ENCODE measurements at regions not wholly inside any gene's neighbourhood (a gene's known extent, or its start where the extent isn't known, plus 50 kb on each side); places are given as distances from the start of the nearest gene placed in this dataset.

DNA sequence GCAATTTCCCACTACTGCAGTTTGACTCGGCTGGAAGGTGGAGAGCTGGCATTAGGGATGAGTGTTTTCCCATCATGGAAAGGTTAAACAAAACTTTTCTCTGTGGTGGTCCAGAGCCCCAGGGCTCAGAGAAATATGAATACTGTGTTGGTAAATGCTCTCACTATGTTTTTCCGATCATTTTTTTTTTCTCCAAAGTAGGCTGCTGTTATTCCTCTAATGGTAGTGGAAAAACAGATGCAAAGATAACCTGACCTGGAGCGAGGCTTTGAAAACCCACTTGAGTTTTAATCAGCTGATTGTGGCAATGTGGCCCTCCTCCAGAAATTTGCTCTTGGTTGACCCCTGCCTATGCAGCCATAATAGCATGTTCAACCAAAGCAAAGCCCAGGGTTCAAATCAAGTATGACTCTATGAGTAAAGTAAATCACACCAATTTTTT lies 320.8 kb upstream of the CTNNB1 start:
- Histone ChIP-seq H3K27ac (replicated peaks) (no peak overlapping the region), H3K4me3 (replicated peaks; ENCODE audit: insufficient read depth, low read length) (no peak overlapping the region), H3K27me3 (ENCODE audit: insufficient read depth, poor library complexity, severe bottlenecking) (no peaks in the 10 kb centered on the region)
- DNase-seq (ENCODE audit: low read depth in 1 of 2, low spot score in 1 of 2) = no peak
- TF ChIP-seq, protein P1, sequence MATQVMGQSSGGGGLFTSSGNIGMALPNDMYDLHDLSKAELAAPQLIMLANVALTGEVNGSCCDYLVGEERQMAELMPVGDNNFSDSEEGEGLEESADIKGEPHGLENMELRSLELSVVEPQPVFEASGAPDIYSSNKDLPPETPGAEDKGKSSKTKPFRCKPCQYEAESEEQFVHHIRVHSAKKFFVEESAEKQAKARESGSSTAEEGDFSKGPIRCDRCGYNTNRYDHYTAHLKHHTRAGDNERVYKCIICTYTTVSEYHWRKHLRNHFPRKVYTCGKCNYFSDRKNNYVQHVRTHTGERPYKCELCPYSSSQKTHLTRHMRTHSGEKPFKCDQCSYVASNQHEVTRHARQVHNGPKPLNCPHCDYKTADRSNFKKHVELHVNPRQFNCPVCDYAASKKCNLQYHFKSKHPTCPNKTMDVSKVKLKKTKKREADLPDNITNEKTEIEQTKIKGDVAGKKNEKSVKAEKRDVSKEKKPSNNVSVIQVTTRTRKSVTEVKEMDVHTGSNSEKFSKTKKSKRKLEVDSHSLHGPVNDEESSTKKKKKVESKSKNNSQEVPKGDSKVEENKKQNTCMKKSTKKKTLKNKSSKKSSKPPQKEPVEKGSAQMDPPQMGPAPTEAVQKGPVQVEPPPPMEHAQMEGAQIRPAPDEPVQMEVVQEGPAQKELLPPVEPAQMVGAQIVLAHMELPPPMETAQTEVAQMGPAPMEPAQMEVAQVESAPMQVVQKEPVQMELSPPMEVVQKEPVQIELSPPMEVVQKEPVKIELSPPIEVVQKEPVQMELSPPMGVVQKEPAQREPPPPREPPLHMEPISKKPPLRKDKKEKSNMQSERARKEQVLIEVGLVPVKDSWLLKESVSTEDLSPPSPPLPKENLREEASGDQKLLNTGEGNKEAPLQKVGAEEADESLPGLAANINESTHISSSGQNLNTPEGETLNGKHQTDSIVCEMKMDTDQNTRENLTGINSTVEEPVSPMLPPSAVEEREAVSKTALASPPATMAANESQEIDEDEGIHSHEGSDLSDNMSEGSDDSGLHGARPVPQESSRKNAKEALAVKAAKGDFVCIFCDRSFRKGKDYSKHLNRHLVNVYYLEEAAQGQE (IDR thresholded peaks at IDR 0.05; ENCODE audit: insufficient replicate concordance, low read depth) = no peak
- TF ChIP-seq POLR2AphosphoS5 (IDR thresholded peaks at IDR 0.05; ENCODE audit: low read depth) (no peak), SPI1 (IDR thresholded peaks at IDR 0.05; ENCODE audit: borderline replicate concordance, low read depth) (no peak), GABPA (IDR thresholded peaks at IDR 0.05; ENCODE audit: low read depth) (no peak)
- TF ChIP-seq, protein P2, sequence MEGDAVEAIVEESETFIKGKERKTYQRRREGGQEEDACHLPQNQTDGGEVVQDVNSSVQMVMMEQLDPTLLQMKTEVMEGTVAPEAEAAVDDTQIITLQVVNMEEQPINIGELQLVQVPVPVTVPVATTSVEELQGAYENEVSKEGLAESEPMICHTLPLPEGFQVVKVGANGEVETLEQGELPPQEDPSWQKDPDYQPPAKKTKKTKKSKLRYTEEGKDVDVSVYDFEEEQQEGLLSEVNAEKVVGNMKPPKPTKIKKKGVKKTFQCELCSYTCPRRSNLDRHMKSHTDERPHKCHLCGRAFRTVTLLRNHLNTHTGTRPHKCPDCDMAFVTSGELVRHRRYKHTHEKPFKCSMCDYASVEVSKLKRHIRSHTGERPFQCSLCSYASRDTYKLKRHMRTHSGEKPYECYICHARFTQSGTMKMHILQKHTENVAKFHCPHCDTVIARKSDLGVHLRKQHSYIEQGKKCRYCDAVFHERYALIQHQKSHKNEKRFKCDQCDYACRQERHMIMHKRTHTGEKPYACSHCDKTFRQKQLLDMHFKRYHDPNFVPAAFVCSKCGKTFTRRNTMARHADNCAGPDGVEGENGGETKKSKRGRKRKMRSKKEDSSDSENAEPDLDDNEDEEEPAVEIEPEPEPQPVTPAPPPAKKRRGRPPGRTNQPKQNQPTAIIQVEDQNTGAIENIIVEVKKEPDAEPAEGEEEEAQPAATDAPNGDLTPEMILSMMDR (IDR thresholded peaks at IDR 0.05; ENCODE audit: insufficient read depth, low read length) = no peak

DNA sequence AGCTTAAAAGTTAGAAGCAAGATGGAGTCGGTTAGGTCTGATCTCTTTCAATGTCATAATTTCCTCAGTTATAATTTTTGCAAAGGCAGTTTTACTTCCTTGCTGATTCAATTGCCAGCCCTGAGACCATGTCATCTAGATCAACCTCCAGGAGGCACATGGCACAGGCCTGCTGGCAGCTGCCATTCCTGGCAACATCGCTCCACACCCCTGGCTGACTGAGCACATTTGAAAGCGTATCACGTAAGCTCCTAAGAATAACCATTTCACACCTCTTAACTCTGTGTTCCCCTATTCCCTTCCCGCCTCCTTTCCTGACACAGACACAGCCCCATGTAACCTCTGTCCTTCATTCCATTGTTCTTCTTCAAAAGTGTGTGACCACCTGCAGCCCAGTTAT lies 313.9 kb upstream of the CTNNB1 start:
- DNase-seq (ENCODE audit: low read depth in 1 of 2, low spot score in 1 of 2) = no peak
- H3K27me3 ChIP-seq (ENCODE audit: insufficient read depth, poor library complexity, severe bottlenecking) = peaks cover 2% of the 10 kb centered on the region
- H3K4me3 ChIP-seq (replicated peaks; ENCODE audit: insufficient read depth, low read length) = no peak overlapping the region
- no peak overlapping the region for H3K27ac ChIP-seq (replicated peaks)
- TF ChIP-seq GABPA (IDR thresholded peaks at IDR 0.05; ENCODE audit: low read depth) = no peak
- TF ChIP-seq POLR2AphosphoS5 (IDR thresholded peaks at IDR 0.05; ENCODE audit: low read depth) = no peak
- TF ChIP-seq, protein P1 (IDR thresholded peaks at IDR 0.05; ENCODE audit: insufficient replicate concordance, low read depth) = no peak

DNA sequence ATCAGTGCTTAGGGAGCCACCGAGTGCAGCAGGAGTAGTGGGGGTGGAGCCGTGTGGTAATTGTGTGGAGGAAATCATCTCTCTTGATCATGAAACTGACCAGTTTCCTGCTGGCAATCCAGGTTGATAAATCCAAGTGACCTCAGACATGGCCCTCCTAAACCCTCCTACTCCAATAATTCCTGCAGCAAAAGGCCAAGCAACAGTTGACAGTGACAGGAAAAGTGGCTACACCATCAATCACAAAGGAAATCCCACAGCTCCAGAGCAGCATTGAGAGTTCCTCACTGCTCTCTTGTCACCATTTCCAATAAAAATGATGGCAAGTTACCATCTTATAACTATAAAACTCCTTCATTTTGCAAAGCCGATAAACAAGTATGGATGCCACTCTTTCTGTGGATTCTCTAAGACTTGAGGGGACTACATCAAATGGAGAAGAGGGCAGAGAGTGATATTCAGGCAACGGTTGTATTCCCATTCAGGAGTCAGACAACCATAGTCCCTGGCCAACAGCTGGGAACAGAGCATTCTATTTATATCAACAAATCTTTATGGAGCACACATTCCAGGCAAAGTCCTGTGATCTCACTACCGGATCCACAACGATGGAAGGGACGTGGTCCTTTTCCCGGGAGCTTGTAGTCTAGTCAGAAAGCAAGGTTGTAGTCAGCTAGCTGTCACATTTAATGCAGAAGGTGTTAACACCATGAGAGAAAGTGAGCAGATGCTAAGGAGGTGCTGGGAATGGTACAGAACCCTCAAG lies 312.5 kb upstream of the CTNNB1 start:
- TF ChIP-seq, protein P1 (IDR thresholded peaks at IDR 0.05; ENCODE audit: insufficient replicate concordance, low read depth) = no peak
- no peak for TF ChIP-seq POLR2AphosphoS5 (IDR thresholded peaks at IDR 0.05; ENCODE audit: low read depth)
- TF ChIP-seq, protein P2 (IDR thresholded peaks at IDR 0.05; ENCODE audit: insufficient read depth, low read length) = no peak
- TF ChIP-seq GABPA (IDR thresholded peaks at IDR 0.05; ENCODE audit: low read depth) = no peak
- Histone ChIP-seq H3K27me3 (ENCODE audit: insufficient read depth, poor library complexity, severe bottlenecking) (peaks cover 2% of the 10 kb centered on the region), H3K4me3 (replicated peaks; ENCODE audit: insufficient read depth, low read length) (no peak overlapping the region), H3K27ac (replicated peaks) (no peak overlapping the region)
- DNase-seq (ENCODE audit: low read depth in 1 of 2, low spot score in 1 of 2) = no peak
